Esophagus squamous epithelium (tissue), 5 donors: ENCODE measurements at regions not wholly inside any gene's neighbourhood (a gene's known extent, or its start where the extent isn't known, plus 50 kb on each side); places are given as distances from the start of the nearest gene placed in this dataset.

Source experiments
- DNase-seq: peaks from one replicate; lab custom pipeline; 2025; lab: John Stamatoyannopoulos, UW
- H3K27ac ChIP-seq, 4 donors: fragments of 200-600 bp; sonication (generic); one replicate each; pipeline ENCODE4 v1.5.1; 2016 to 2019; ENCODE audit warnings: mild to moderate bottlenecking in 1 of 4
- H3K27me3 ChIP-seq, 4 donors: fragments of 200-600 bp; sonication (generic); 1 replicate in 3 of 4; 2 replicates in 1 of 4; pipeline versions ENCODE4 v1.5.1 to v1.6.0; 2017 to 2021; ENCODE audit warnings: antibody characterized with exemption in 1 of 4
- H3K36me3 ChIP-seq, 3 donors: fragments of 200-600 bp; sonication (generic); one replicate each; pipeline ENCODE4 v1.5.1; 2016 to 2019
- H3K4me1 ChIP-seq, 3 donors: fragments of 200-600 bp; sonication (generic); one replicate each; pipeline ENCODE4 v1.5.1; 2017 to 2019
- H3K4me3 ChIP-seq, 4 donors: fragments of 200-600 bp; sonication (generic); 1 replicate in 3 of 4; 2 replicates in 1 of 4; pipeline ENCODE4 v1.5.1; 2016 to 2019; ENCODE audit warnings: mild to moderate bottlenecking in 2 of 4, moderate library complexity in 1 of 4
- H3K9me3 ChIP-seq, 3 donors: fragments of 200-600 bp; sonication (generic); one replicate each; pipeline ENCODE4 v1.5.1; 2016 to 2019
- CTCF ChIP-seq, 6 experiments: fragments of 450-650 bp in 4 of 6; fragments of 200-600 bp in 2 of 6; sonication (generic) in 2 of 6; IDR thresholded peaks; one replicate each; pipeline ENCODE4 v1.5.1; 2016 to 2019; ENCODE audit warnings: antibody characterized with exemption in 6 of 6, mild to moderate bottlenecking in 4 of 6, moderate library complexity in 4 of 6
- POLR2A ChIP-seq, 4 donors: fragments of 450-650 bp; IDR thresholded peaks; one replicate each; pipeline ENCODE4 v1.6.1; 2017; ENCODE audit warnings: antibody characterized with exemption in 4 of 4, mild to moderate bottlenecking in 4 of 4, moderate library complexity in 3 of 4
- WGBS, 2 donors: methylation state at CpG; one replicate each; pipeline ENCODE4 v1.1.5; 2018; 5-methylcytosine and 5-hydroxymethylcytosine counted together
- intact Hi-C: fragments of 100-400 bp; cut with DNase I; formaldehyde crosslinking; loops from one replicate; pipeline ENCODE4 v1.15.0; 2022
- donor health status: DM: yes; HTN: yes; CAD: no.

- no peaks in the 10 kb centered on the region for H3K4me1 ChIP-seq
- no peaks in the 10 kb centered on the region for H3K9me3 ChIP-seq
- no peaks in the 10 kb centered on the region for H3K36me3 ChIP-seq
- no peak overlapping the region for H3K27ac ChIP-seq
- no peak for DNase-seq
- TF ChIP-seq POLR2A (IDR thresholded peaks at IDR 0.05) (no peak), CTCF (IDR thresholded peaks at IDR 0.05) (no peak)
- peaks cover 0 to 4% (median 0%) of the 10 kb centered on the region in 4 donors for H3K27me3 ChIP-seq
- 78% methylated on average over 1 of the region's 1 CpG for WGBS, 2 donors
- no peak overlapping the region for H3K4me3 ChIP-seq
- intact Hi-C loops: no loop called here
Measured at GRCh38 chr7:131893631-131894340, 337.4 kb upstream of the PODXL start.

GRCh38 chr7:131890176-131890575, 333.7 kb upstream of the PODXL start:
- Histone ChIP-seq H3K27me3 (peaks cover 0 to 6% (median 0%) of the 10 kb centered on the region in 4 donors), H3K9me3 (peaks cover 0 to 6% (median 0%) of the 10 kb centered on the region in 3 donors), H3K27ac (no peak overlapping the region), H3K4me1 (no peaks in the 10 kb centered on the region), H3K4me3 (no peak overlapping the region), H3K36me3 (no peaks in the 10 kb centered on the region)
- DNase-seq: no peak
- TF ChIP-seq POLR2A (IDR thresholded peaks at IDR 0.05) (no peak), CTCF (IDR thresholded peaks at IDR 0.05) (no peak)
- intact Hi-C loops: no loop called here
- WGBS, 2 donors: 28 to 59% methylated on average over 3 to 6 of the region's 6 CpGs

- Histone ChIP-seq H3K4me3 (no peak overlapping the region), H3K9me3 (peaks cover 0 to 10% (median 0%) of the 10 kb centered on the region in 3 donors), H3K27ac (no peak overlapping the region), H3K36me3 (no peaks in the 10 kb centered on the region), H3K27me3 (peaks cover 0 to 3% (median 0%) of the 10 kb centered on the region in 4 donors), H3K4me1 (no peaks in the 10 kb centered on the region)
- TF ChIP-seq CTCF (IDR thresholded peaks at IDR 0.05): no peak
- TF ChIP-seq POLR2A (IDR thresholded peaks at IDR 0.05): no peak
- 76 to 83% methylated on average over 3 to 4 of the region's 4 CpGs for WGBS, 2 donors
- DNase-seq: no peak
- intact Hi-C loops: no loop called here
Measured at GRCh38 chr7:131889572-131890150, 333.2 kb upstream of the PODXL start.

- Histone ChIP-seq H3K27ac (no peak overlapping the region), H3K27me3 (peaks cover 0 to 3% (median 0%) of the 10 kb centered on the region in 4 donors), H3K4me1 (no peaks in the 10 kb centered on the region), H3K4me3 (no peak overlapping the region), H3K36me3 (no peaks in the 10 kb centered on the region), H3K9me3 (peaks cover 0 to 10% (median 0%) of the 10 kb centered on the region in 3 donors)
- no peak for DNase-seq
- intact Hi-C loops: no loop called here
- WGBS, 2 donors: 74 to 90% methylated on average over 1 to 2 of the region's 2 CpGs
- TF ChIP-seq POLR2A (IDR thresholded peaks at IDR 0.05) (no peak), CTCF (IDR thresholded peaks at IDR 0.05) (no peak)
Measured at GRCh38 chr7:131883769-131884168, 327.3 kb upstream of the PODXL start.

- no peak overlapping the region for H3K4me3 ChIP-seq
- no peaks in the 10 kb centered on the region for H3K4me1 ChIP-seq
- intact Hi-C loops: no loop called here
- peaks cover 0 to 10% (median 0%) of the 10 kb centered on the region in 3 donors for H3K9me3 ChIP-seq
- DNase-seq: no peak
- H3K27me3 ChIP-seq: peaks cover 0 to 3% (median 0%) of the 10 kb centered on the region in 4 donors
- WGBS, 2 donors: 70% methylated on average over 4 to 8 of the region's 8 CpGs
- no peak overlapping the region for H3K27ac ChIP-seq
- no peaks in the 10 kb centered on the region for H3K36me3 ChIP-seq
- TF ChIP-seq POLR2A (IDR thresholded peaks at IDR 0.05): no peak
- TF ChIP-seq CTCF (IDR thresholded peaks at IDR 0.05): no peak
Measured at GRCh38 chr7:131883196-131883595, 326.8 kb upstream of the PODXL start.
